Right atrium auricular region (tissue), 2 donors: ENCODE measurements at regions not wholly inside any gene's neighbourhood (a gene's known extent, or its start where the extent isn't known, plus 50 kb on each side); places are given as distances from the start of the nearest gene placed in this dataset.
"Not testable (repeated sequence)": the region's sequence is repeated elsewhere in the genome, so short reads cannot be mapped to it uniquely, and the experiment has no call there.

ENCODE experiments used
- DNase-seq: peaks from one replicate; pipeline ENCODE4 v3.0.0-alpha.2; 2019; ENCODE audit warnings: low spot score
- H3K27ac ChIP-seq, 2 donors: fragments of 200-600 bp; sonication (generic); 1 replicate in 1 of 2; 2 replicates in 1 of 2; pipeline ENCODE4 v1.5.1; 2016 to 2019
- H3K27me3 ChIP-seq, 2 donors: fragments of 200-600 bp; sonication (generic); one replicate each; pipeline versions ENCODE4 v1.5.1 to v1.6.0; 2017 to 2019
- H3K36me3 ChIP-seq: fragments of 200-600 bp; sonication (generic); one replicate; pipeline ENCODE4 v1.5.1; 2016
- H3K4me1 ChIP-seq, 2 donors: fragments of 200-600 bp; sonication (generic); one replicate each; pipeline versions ENCODE4 v1.5.1 to v1.6.0; 2017 to 2019
- H3K4me3 ChIP-seq, 2 donors: fragments of 200-600 bp; sonication (generic); 1 replicate in 1 of 2; 2 replicates in 1 of 2; pipeline ENCODE4 v1.5.1; 2017 to 2019; ENCODE audit warnings: mild to moderate bottlenecking in 1 of 2, moderate library complexity in 1 of 2
- H3K9me3 ChIP-seq, 2 donors: fragments of 200-600 bp; sonication (generic); one replicate each; pipeline ENCODE4 v1.5.1; 2019
- TF ChIP-seq, protein P1 (sequence below), 2 donors: fragments of 200-600 bp; sonication (generic); IDR thresholded peaks; one replicate each; pipeline ENCODE4 v1.5.1; 2019; ENCODE audit warnings: antibody characterized with exemption in 2 of 2

DNA sequence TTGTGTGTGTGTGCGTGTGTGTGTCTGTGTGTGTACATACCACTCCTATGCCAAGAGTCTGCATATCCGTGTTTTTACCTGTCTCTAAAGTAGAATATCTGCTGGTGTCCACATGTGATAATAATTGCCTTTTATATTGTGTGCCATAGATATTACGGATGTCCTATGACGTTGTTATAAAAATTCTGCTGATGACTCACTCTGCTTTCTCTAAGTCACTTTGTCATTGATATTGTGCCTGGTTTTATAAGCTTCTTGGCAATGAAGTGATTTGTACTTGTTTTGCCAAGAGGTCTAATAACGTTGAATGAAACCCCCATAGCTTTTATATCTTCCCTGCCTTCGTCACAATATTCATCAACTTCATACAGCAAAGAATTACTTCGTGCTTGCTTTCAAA, 102.6 kb upstream of the C1GALT1C1 start:
- TF ChIP-seq, protein P1, sequence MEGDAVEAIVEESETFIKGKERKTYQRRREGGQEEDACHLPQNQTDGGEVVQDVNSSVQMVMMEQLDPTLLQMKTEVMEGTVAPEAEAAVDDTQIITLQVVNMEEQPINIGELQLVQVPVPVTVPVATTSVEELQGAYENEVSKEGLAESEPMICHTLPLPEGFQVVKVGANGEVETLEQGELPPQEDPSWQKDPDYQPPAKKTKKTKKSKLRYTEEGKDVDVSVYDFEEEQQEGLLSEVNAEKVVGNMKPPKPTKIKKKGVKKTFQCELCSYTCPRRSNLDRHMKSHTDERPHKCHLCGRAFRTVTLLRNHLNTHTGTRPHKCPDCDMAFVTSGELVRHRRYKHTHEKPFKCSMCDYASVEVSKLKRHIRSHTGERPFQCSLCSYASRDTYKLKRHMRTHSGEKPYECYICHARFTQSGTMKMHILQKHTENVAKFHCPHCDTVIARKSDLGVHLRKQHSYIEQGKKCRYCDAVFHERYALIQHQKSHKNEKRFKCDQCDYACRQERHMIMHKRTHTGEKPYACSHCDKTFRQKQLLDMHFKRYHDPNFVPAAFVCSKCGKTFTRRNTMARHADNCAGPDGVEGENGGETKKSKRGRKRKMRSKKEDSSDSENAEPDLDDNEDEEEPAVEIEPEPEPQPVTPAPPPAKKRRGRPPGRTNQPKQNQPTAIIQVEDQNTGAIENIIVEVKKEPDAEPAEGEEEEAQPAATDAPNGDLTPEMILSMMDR (IDR thresholded peaks at IDR 0.05): no peak
- DNase-seq: no peak
- no peak overlapping the region for H3K27ac ChIP-seq
- no peaks in the 10 kb centered on the region for H3K27me3 ChIP-seq
- H3K4me3 ChIP-seq: no peak overlapping the region
- no peaks in the 10 kb centered on the region for H3K4me1 ChIP-seq
- no peaks in the 10 kb centered on the region for H3K9me3 ChIP-seq
- no peaks in the 10 kb centered on the region for H3K36me3 ChIP-seq

DNA sequence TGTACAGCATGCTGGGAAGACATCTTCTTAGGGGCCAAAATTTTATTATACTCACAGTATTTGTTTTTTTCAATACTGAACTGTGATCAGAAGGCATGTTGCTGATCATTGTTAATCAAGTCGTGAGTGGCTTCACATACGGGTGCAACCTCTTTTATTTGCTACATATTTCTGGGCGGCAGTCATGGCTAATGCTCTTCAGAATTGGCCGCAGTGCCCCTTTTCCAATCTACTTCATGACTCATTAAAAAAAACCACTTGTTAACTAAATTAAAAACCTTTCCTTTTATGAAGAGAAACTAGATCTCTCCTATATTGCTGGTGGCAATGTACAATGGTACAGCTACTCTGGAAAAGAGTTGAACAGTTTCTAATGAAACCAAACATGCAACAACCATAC, 101.5 kb upstream of the C1GALT1C1 start:
- TF ChIP-seq, protein P1 (IDR thresholded peaks at IDR 0.05): no peak
- Histone ChIP-seq H3K36me3 (no peaks in the 10 kb centered on the region), H3K9me3 (no peaks in the 10 kb centered on the region), H3K4me1 (no peaks in the 10 kb centered on the region), H3K27me3 (no peaks in the 10 kb centered on the region), H3K4me3 (no peak overlapping the region), H3K27ac (no peak overlapping the region)
- no peak for DNase-seq

DNA sequence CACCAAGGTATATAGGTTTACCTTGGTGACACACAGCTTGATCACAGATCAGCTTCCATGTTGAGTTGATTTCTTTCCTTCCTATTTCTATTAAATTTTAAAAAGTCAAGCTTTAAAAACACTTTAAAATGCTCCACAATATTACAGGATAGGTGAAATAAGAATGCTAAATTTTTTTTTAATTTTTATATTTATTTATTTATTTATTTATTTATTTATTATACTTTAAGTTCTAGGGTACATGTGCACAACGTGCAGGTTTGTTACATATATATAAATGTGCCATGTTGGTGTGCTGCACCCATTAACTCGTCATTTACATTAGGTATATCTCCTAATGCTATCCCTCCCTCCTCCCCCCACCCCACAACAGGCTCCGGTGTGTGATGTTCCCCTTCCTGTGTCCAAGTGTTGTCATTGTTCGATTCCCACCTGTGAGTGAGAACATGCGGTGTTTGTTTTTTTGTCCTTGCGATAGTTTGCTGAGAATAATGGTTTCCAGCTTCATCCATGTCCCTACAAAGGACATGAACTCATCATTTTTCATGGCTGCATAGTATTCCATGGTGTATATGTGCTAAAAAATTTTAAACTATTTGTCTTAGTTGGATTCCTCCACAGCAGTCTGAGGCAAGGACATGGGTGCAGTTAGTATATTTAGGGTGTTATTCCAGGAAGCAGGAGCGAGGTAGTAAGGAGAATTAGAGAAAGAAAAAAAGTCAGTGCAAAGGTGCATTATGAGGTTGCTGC, 99.8 kb upstream of the C1GALT1C1 start:
- not testable (repeated sequence) for DNase-seq, H3K4me3 ChIP-seq, H3K4me1 ChIP-seq, H3K36me3 ChIP-seq, H3K9me3 ChIP-seq, H3K27me3 ChIP-seq, H3K27ac ChIP-seq

GRCh38 chrX:120727911-120728310, 98.1 kb upstream of the C1GALT1C1 start:
- no peak for DNase-seq
- no peaks in the 10 kb centered on the region for H3K4me1 ChIP-seq
- H3K9me3 ChIP-seq: no peaks in the 10 kb centered on the region
- TF ChIP-seq, protein P1 (IDR thresholded peaks at IDR 0.05): no peak
- H3K27me3 ChIP-seq: no peaks in the 10 kb centered on the region
- H3K36me3 ChIP-seq: no peaks in the 10 kb centered on the region
- no peak overlapping the region for H3K27ac ChIP-seq
- no peak overlapping the region for H3K4me3 ChIP-seq

GRCh38 chrX:120727452-120727851, 97.6 kb upstream of the C1GALT1C1 start:
- Histone ChIP-seq H3K27me3 (no peaks in the 10 kb centered on the region), H3K4me3 (no peak overlapping the region), H3K36me3 (no peaks in the 10 kb centered on the region), H3K27ac (no peak overlapping the region), H3K9me3 (no peaks in the 10 kb centered on the region), H3K4me1 (no peaks in the 10 kb centered on the region)
- TF ChIP-seq, protein P1 (IDR thresholded peaks at IDR 0.05): no peak
- DNase-seq: no peak

GRCh38 chrX:120726294-120726693, 96.4 kb upstream of the C1GALT1C1 start:
- H3K4me1 ChIP-seq: no peaks in the 10 kb centered on the region
- H3K4me3 ChIP-seq: no peak overlapping the region
- no peaks in the 10 kb centered on the region for H3K36me3 ChIP-seq
- H3K9me3 ChIP-seq: no peaks in the 10 kb centered on the region
- TF ChIP-seq, protein P1 (IDR thresholded peaks at IDR 0.05): no peak
- DNase-seq: no peak
- no peaks in the 10 kb centered on the region for H3K27me3 ChIP-seq
- no peak overlapping the region for H3K27ac ChIP-seq
